ENCODE measurements at regions not wholly inside any gene's neighbourhood (a gene's known extent, or its start where the extent isn't known, plus 50 kb on each side); places are given as distances from the start of the nearest gene placed in this dataset.

- TF ChIP-seq TAF1 (IDR thresholded peaks at IDR 0.05; ENCODE audit: control insufficient read depth, extremely low read depth, insufficient read depth, low read length, severe bottlenecking) (no peak), ZNF551 (CRISPR knock-in tag; IDR thresholded peaks at IDR 0.05) (no peak), FOXA3 (CRISPR knock-in tag; conservative IDR thresholded peaks at IDR 0.05 in 1 of 2, IDR thresholded peaks at IDR 0.05 in 1 of 2) (no peak), SP2 (IDR thresholded peaks at IDR 0.05; ENCODE audit: extremely low read depth, low read depth, low read length, poor library complexity, severe bottlenecking) (no peak), SRSF1 (IDR thresholded peaks at IDR 0.05; ENCODE audit: low read depth, low read length) (no peak), KLF13 (tag; IDR thresholded peaks at IDR 0.05; ENCODE audit: borderline replicate concordance, low read depth) (no peak), ZNF277 (CRISPR knock-in tag; IDR thresholded peaks at IDR 0.05; ENCODE audit: borderline replicate concordance) (no peak), ZNF561 (CRISPR knock-in tag; conservative IDR thresholded peaks at IDR 0.05) (no peak), ZZZ3 (IDR thresholded peaks at IDR 0.05) (no peak), JUND (IDR thresholded peaks at IDR 0.05; ENCODE audit: borderline replicate concordance, low read depth, low read length) (no peak), JUND (tag; IDR thresholded peaks at IDR 0.05; ENCODE audit: borderline replicate concordance, low read depth, low read length) (no peak), HMG20B (CRISPR knock-in tag; IDR thresholded peaks at IDR 0.05) (no peak), ZNF140 (CRISPR knock-in tag; IDR thresholded peaks at IDR 0.05) (no peak), ARNT (IDR thresholded peaks at IDR 0.05) (no peak), ILK (tag; IDR thresholded peaks at IDR 0.05; ENCODE audit: borderline replicate concordance, low read depth) (no peak), RFX1 (IDR thresholded peaks at IDR 0.05) (no peak)
- TF ChIP-seq, protein P1, sequence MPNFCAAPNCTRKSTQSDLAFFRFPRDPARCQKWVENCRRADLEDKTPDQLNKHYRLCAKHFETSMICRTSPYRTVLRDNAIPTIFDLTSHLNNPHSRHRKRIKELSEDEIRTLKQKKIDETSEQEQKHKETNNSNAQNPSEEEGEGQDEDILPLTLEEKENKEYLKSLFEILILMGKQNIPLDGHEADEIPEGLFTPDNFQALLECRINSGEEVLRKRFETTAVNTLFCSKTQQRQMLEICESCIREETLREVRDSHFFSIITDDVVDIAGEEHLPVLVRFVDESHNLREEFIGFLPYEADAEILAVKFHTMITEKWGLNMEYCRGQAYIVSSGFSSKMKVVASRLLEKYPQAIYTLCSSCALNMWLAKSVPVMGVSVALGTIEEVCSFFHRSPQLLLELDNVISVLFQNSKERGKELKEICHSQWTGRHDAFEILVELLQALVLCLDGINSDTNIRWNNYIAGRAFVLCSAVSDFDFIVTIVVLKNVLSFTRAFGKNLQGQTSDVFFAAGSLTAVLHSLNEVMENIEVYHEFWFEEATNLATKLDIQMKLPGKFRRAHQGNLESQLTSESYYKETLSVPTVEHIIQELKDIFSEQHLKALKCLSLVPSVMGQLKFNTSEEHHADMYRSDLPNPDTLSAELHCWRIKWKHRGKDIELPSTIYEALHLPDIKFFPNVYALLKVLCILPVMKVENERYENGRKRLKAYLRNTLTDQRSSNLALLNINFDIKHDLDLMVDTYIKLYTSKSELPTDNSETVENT (CRISPR knock-in tag; IDR thresholded peaks at IDR 0.05) = no peak
- ChIA-PET POLR2A (interaction anchor here (0.6 kb wide), 1 partner anchor 16 kb away, joined by 3 read pairs; no protein-coding TSS in a partner anchor), CTCF (ENCODE audit: low intra/inter-chr PET ratio) (no interaction called here)
- no peaks in the 10 kb centered on the region for H3K9me3 ChIP-seq (replicated peaks; ENCODE audit: control insufficient read depth, insufficient read depth, low read depth, low read length)
- no peak for DNase-seq (ENCODE audit: extremely low read depth in 1 of 4, low spot score in 3 of 4)
- H2AFZ ChIP-seq (ENCODE audit: low read depth, low read length) = peak overlapping the region; percentile 17; the same call in 1 of the 2 replicates
- WGBS (ENCODE audit: insufficient coverage, low coverage, missing lambda C conversion rate) = 17% methylated on average over 1 of the region's 1 CpG
- peaks cover 18 to 30% of the 10 kb centered on the region in 2 experiments for H3K4me1 ChIP-seq (replicated peaks in 1 of 2; ENCODE audit: control insufficient read depth in 2 of 2, insufficient read depth in 2 of 2, low read length in 2 of 2)
- H3K27ac ChIP-seq (ENCODE audit: extremely low read depth, low read depth, low read length) = peak overlapping the region; percentile 87
- in situ Hi-C loops (cut with MboI) (no loop called here), intact Hi-C loops (cut with micrococcal nuclease) (loop anchor here (5.0 to 10.0 kb wide), 3 partner anchors 241 to 349 kb away; partner anchors contain the start of genes C3orf38, CGGBP1 and ZNF654)
- no peaks in the 10 kb centered on the region for H3K9me1 ChIP-seq (ENCODE audit: control insufficient read depth, insufficient read depth, low read length)
- no peak for ATAC-seq
- BruUV-seq (replicated peaks) = TSS peak; percentile 53
- peak overlapping the region; percentile 30 for H3K4me3 ChIP-seq
- H3K79me2 ChIP-seq (ENCODE audit: control insufficient read depth, insufficient read depth, low read length) = peaks cover 99% of the 10 kb centered on the region
- H3K9ac ChIP-seq (ENCODE audit: insufficient read depth in 1 of 2, low read depth in 2 of 2, low read length in 2 of 2) = peak overlapping the region in 1 of 2 experiments; percentile 69; a peak in 2 of 4 replicates
- H4K20me1 ChIP-seq (replicated peaks; ENCODE audit: control insufficient read depth, insufficient read depth, low read length) = no peaks in the 10 kb centered on the region
- H3K27me3 ChIP-seq (ENCODE audit: control insufficient read depth in 2 of 2, insufficient read depth in 2 of 2, low read length in 2 of 2) = no peaks in the 10 kb centered on the region
- no peak for FAIRE-seq
- peaks cover 10% of the 10 kb centered on the region; the same call in 2 of the 3 replicates for H3K36me3 ChIP-seq (ENCODE audit: control insufficient read depth, insufficient read depth, low read length)
- peak overlapping the region; percentile 57 for H3K4me2 ChIP-seq (ENCODE audit: insufficient read depth, low read length)
Measured at GRCh38 chr3:87795701-87796100, 263.1 kb downstream of the CGGBP1 start.
